SU-DHL-6 (cell line): ENCODE measurements at regions not wholly inside any gene's neighbourhood (a gene's known extent, or its start where the extent isn't known, plus 50 kb on each side); places are given as distances from the start of the nearest gene placed in this dataset.

Source experiments
- H2AFZ ChIP-seq: fragments of 200-600 bp; sonication (generic); 2 replicates; pipeline ENCODE4 v1.6.1; 2014; ENCODE audit warnings: low read depth, mild to moderate bottlenecking, moderate library complexity, mixed read lengths, antibody characterized with exemption, low read length; ENCODE audit not compliant: severe bottlenecking
- H3F3A ChIP-seq: fragments of 200-600 bp; shearing (Covaris generic); 2 replicates; pipeline ENCODE4 v1.6.0; 2016; ENCODE audit warnings: antibody characterized with exemption, mild to moderate bottlenecking; ENCODE audit not compliant: insufficient read depth
- H3K27ac ChIP-seq: fragments of 200-600 bp; sonication (generic); 2 replicates; pipeline ENCODE4 v1.5.1; 2016; ENCODE audit warnings: low read depth, mild to moderate bottlenecking, low read length, moderate library complexity, mixed read lengths
- H3K27me3 ChIP-seq: fragments of 200-600 bp; sonication (generic), shearing (Covaris generic); 2 replicates; pipeline ENCODE4 v1.6.0; 2014; ENCODE audit warnings: mild to moderate bottlenecking, low read length
- H3K36me3 ChIP-seq: fragments of 200-600 bp; sonication (generic); 2 replicates; pipeline ENCODE4 v1.6.1; 2014; ENCODE audit warnings: mild to moderate bottlenecking, low read length, mixed read lengths
- H3K4me2 ChIP-seq: fragments of 300-600, 200-600 bp; shearing (Covaris generic), sonication (generic); 2 replicates; pipeline ENCODE4 v1.6.0; 2014; ENCODE audit warnings: low read length, low read depth, mild to moderate bottlenecking; ENCODE audit not compliant: poor library complexity, severe bottlenecking
- H3K4me3 ChIP-seq: fragments of 200-600 bp; sonication (generic); 2 replicates; pipeline ENCODE4 v1.5.1; 2014; ENCODE audit warnings: antibody characterized with exemption, low read length, mild to moderate bottlenecking, mixed read lengths; ENCODE audit not compliant: insufficient read depth, poor library complexity, severe bottlenecking
- H3K79me2 ChIP-seq: fragments of 200-600 bp; sonication (generic); 2 replicates; pipeline ENCODE4 v1.6.1; 2014; ENCODE audit warnings: mild to moderate bottlenecking, low read length, moderate library complexity; ENCODE audit not compliant: insufficient read depth
- H3K9ac ChIP-seq: fragments of 200-600 bp; sonication (generic); 2 replicates; pipeline ENCODE4 v1.7.0; 2014; ENCODE audit warnings: mild to moderate bottlenecking, low read length
- H3K9me2 ChIP-seq: fragments of 200-600 bp; sonication (generic); replicated peaks from 2 replicates; pipeline ENCODE4 v1.6.1; 2014; ENCODE audit warnings: low read length; ENCODE audit not compliant: insufficient read depth
- H3K9me3 ChIP-seq: fragments of 200-600 bp; sonication (generic); 2 replicates; pipeline ENCODE4 v1.6.1; 2014; ENCODE audit warnings: low read length, mixed read lengths; ENCODE audit not compliant: insufficient read depth
- H4K20me1 ChIP-seq: fragments of 200-600 bp; sonication (generic); 2 replicates; pipeline ENCODE4 v1.6.1; 2014; ENCODE audit warnings: low read depth, mild to moderate bottlenecking, antibody characterized with exemption, low read length, moderate library complexity, mixed read lengths
- CTCF ChIP-seq: fragments of 200-600 bp; sonication (generic); IDR thresholded peaks from one replicate; pipeline ENCODE4 v1.5.1; 2017; ENCODE audit warnings: antibody characterized with exemption, mild to moderate bottlenecking, low read length, moderate library complexity; ENCODE audit not compliant: insufficient read depth, poor library complexity, severe bottlenecking
- EZH2phosphoT487 ChIP-seq: fragments of 200-600 bp; sonication (generic), shearing (Covaris generic); conservative IDR thresholded peaks from 2 replicates; pipeline ENCODE4 v1.6.1; 2018; ENCODE audit warnings: mild to moderate bottlenecking, antibody characterized with exemption, low read length, moderate library complexity, mixed read lengths

GRCh38 chr9:32255026-32255425 is 129.4 kb upstream of the ACO1 start:
- Histone ChIP-seq H3F3A (no peaks in the 10 kb centered on the region), H3K4me3 (no peak overlapping the region), H2AFZ (no peak overlapping the region), H4K20me1 (no peaks in the 10 kb centered on the region), H3K9me3 (no peaks in the 10 kb centered on the region), H3K4me2 (no peak overlapping the region), H3K27me3 (no peaks in the 10 kb centered on the region), H3K27ac (no peak overlapping the region), H3K9me2 (no peaks in the 10 kb centered on the region), H3K9ac (no peak overlapping the region), H3K36me3 (no peaks in the 10 kb centered on the region), H3K79me2 (no peaks in the 10 kb centered on the region)
- no peak for TF ChIP-seq EZH2phosphoT487
- TF ChIP-seq CTCF: no peak

GRCh38 chr9:32258482-32258881 is 126.0 kb upstream of the ACO1 start:
- Histone ChIP-seq H3K4me3 (no peak overlapping the region), H3F3A (no peaks in the 10 kb centered on the region), H3K9me3 (no peaks in the 10 kb centered on the region), H4K20me1 (no peaks in the 10 kb centered on the region), H2AFZ (no peak overlapping the region), H3K27ac (no peak overlapping the region), H3K27me3 (no peaks in the 10 kb centered on the region), H3K9me2 (no peaks in the 10 kb centered on the region), H3K36me3 (no peaks in the 10 kb centered on the region), H3K79me2 (no peaks in the 10 kb centered on the region), H3K9ac (no peak overlapping the region), H3K4me2 (no peak overlapping the region)
- TF ChIP-seq CTCF (no peak), EZH2phosphoT487 (no peak)

GRCh38 chr9:32260151-32260862 is 124.1 kb upstream of the ACO1 start:
- Histone ChIP-seq H3K27ac (no peak overlapping the region), H3K9me2 (no peaks in the 10 kb centered on the region)

More at GRCh38 chr9:32260151-32260862, 124.1 kb upstream of the ACO1 start:
- Histone ChIP-seq H3K4me3 (no peak overlapping the region), H3K27me3 (no peaks in the 10 kb centered on the region), H4K20me1 (no peaks in the 10 kb centered on the region), H3K36me3 (no peaks in the 10 kb centered on the region), H2AFZ (no peak overlapping the region), H3K9me3 (no peaks in the 10 kb centered on the region), H3K9ac (no peak overlapping the region), H3F3A (no peaks in the 10 kb centered on the region), H3K79me2 (no peaks in the 10 kb centered on the region), H3K4me2 (no peak overlapping the region)
- TF ChIP-seq CTCF: no peak
- no peak for TF ChIP-seq EZH2phosphoT487
